KG1 (cell line): ENCODE measurements at regions not wholly inside any gene's neighbourhood (a gene's known extent, or its start where the extent isn't known, plus 50 kb on each side); places are given as distances from the start of the nearest gene placed in this dataset.
"Not testable (repeated sequence)": the region's sequence is repeated elsewhere in the genome, so short reads cannot be mapped to it uniquely, and the experiment has no call there.

Source experiments
- DNase-seq: peaks from one replicate; lab custom pipeline; 2025; lab: John Stamatoyannopoulos, UW

- DNase-seq, result no peak
Measured at GRCh38 chrY:7656596-7656995, 745.0 kb upstream of the AMELY start.

GRCh38 chrY:7654985-7655384 lies 743.4 kb upstream of the AMELY start:
- no peak for DNase-seq

GRCh38 chrY:7649866-7650265 lies 738.3 kb upstream of the AMELY start:
- not testable (repeated sequence) for DNase-seq
